HG03442 (cell line): ENCODE measurements at regions not wholly inside any gene's neighbourhood (a gene's known extent, or its start where the extent isn't known, plus 50 kb on each side); places are given as distances from the start of the nearest gene placed in this dataset.

Experiments
- ATAC-seq: cut with Tn5 transposase; IDR thresholded peaks from one replicate; pipeline ENCODE4 v1.9.1; 2021; ENCODE audit warnings: mild to moderate bottlenecking, moderate library complexity; ENCODE audit not compliant: unreplicated experiment

DNA sequence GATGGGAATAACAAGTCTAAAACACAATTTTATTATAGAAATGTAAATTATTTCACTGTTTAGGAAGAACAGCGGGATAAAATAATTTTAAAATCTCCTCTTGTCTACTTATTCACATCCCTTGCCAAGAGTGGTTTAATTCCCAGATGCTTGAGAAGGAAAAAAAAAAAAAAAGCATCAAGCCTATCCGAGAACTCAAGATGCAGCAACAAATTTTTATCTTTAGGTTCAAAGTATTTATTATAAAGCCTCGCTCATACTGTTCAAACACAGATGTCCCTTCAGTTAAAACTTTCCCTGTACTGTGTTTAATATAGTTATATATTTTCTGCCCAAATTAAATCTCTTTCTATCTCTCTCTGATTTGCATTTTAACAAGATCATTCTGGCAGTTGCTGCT is 1615.8 kb downstream of the PLA2G4A start:
- ATAC-seq: no peak

DNA sequence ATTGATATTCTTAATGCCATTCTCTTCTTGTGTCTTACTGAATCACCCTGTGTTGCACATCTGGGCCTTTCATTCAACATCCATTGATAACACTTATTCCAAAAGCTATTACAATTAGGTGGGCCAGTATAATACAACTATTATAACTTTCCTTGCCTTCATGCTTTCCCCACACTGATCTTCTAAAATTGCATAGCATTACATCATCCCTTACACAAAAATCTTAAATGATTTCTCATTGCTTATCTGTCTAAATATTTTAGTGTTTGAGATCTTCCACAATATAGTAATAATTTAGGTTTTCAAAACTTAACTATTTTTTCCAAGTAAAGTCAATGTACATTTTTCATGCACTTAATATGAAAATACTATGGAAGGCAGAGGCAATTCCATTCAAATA is 1634.1 kb downstream of the PLA2G4A start:
- no peak for ATAC-seq

DNA sequence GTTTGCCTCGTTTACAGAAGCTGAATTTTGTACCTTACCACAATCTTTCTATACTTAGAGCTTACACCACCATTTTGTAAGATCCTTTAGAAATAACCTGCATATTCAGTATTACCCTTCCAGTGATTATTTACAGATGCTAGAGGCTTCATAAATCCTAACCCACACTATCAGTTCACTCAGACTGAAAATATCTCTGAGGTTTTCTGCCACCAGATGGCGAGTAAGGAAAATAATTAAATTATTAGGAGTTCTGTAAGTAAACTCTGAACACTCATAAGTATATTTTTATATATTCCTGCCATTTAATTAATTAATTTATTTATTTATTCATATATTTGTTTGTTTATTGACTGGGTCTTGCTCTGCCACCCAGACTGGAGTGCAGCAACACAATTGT is 1635.2 kb downstream of the PLA2G4A start:
- ATAC-seq: no peak

DNA sequence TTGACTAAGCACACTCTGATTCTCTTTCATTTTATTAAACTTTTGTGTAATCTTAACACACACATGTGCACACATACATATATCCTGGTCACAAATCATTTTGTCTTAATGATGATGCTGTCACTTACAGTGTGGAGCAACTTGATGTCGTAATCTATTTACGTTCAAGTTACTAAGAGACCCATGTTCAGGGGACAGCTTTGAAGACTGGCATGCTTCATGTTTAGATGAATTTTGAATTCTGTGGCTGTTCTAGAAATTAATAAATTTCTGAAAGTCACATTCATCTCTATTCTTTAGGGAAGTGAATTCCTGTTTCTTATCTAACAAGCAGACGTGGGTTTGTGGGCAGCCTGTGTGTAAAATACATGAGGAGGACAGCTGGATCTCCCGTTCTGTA is 1637.8 kb downstream of the PLA2G4A start:
- ATAC-seq: no peak

DNA sequence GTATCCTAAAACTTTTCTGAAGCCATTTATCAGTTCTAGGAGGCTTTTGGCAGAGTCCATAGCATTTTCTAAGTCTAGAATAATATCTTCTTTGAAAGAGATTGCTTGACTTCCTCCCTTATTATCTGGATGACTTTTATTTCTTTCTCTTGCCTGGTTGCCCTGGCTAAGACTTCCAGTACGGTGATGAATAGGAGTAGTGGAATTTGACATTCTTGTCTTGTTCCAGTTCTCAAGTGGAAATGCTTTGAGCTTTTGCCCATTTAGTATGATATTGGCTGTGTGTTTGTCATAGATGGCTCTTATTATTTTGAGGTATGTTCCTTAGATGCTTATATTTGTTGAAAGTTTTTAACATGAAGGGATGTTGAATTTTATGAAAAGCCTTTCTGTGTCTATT is 1647.9 kb downstream of the PLA2G4A start:
- ATAC-seq: no peak

DNA sequence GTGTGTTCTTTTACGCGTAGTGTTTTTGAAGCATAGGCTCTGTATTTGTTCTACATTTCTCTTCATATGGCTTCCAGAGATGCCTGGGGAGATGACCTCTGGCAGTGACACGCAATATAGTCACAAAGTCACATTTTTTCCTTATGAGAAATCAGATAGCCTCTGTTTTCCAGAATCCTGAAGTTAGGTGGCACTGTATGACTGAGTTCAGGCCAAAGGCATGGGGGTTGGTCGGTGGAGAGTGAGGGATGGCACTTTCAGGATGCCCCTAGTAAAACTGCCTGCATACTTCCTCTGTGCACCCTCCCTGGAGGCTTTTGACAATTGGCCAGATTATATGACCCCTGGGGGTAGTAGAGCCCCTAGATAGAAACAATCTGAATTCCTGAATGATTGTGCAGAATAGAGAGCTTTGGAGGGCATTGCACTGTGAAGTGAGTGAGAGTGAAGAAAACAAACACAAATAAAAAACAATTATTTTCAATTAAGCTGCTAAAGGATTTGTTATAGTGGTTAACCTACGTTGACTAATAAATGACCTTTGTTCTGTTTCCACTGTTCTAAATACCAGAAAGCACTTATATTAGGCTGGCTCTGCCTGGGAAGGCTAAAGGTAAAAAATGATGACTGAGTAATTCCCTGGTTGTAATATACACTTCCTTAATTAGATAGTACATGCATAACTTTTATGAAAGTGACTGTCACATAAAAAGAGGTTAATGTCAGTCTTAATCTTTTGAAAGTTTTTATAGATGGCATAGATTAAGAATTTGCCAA is 1660.8 kb downstream of the PLA2G4A start:
- ATAC-seq: no peak

DNA sequence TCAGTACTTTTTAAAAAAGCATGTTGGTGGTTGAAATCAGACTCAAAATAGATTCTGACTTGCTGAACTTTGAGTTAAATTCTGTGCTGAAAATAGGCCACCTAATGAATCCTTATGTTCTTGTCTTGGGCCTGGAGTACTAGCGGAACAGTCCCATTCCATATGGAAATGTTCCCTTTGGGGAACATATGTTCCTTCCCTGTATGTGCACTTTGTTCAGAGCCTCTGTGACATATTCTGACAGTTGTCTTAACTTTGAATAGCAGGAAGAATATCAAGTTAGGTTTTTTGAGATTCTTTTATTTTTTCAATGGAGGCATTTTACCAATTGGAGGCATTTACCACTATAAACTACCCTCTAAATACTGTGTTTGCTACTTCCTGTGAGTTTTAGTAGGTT is 1667.8 kb downstream of the PLA2G4A start:
- ATAC-seq: no peak

DNA sequence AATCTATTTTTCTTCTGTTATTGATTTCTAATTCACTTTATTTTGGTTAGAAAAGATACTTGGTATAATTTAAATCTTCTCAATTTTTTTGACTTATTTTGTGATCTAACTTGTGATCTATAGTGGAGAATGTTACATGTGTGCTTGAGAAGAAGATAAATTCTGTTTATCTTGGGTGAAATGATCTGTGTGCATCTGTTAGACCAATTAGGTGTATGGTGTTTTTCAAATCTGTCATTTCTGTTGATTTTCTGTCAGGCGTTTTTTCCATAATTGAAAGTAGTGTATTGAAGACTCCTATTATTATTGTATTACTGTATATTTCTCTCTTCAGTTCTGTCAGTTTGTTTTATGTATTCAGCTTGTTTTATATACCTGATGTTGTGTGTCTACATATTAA is 1668.3 kb downstream of the PLA2G4A start:
- ATAC-seq: no peak

DNA sequence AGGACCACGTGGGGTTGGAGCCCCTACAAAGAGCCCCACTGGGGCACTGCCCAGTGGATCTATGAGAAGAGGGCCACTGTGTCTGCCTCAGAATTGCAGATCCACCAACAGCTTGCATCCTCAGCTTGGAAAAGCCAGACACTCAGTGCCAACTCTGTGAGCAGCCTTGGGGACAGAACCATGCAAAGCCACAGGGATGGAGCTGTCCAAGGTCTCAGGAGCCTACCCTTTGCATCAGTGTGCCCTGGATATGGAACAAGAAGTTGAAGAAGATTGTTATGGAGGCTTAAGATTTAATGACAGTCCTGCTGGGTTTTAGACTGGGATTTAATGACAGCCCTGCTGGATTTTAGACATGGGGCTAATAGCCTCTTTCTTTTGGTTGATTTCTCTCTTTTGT is 1670.9 kb downstream of the PLA2G4A start:
- no peak for ATAC-seq

DNA sequence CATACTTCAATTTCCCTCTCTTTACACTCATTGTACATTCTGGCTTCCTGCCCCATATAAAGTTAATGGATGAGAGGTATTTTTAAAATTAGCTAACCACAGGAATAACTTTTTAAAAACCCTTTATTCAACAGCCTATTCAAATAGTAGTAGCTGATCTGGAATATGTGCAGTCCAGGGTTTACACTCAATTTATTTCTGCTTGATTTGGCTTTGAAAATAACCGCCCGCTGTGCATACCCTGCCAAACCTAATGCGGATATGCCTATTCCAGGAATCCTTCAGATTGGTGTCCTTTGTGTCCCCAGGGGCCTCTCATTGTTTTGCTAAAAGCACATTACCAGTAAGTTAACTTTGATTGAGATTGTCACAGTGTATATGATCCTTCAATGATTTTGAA is 1686.2 kb downstream of the PLA2G4A start:
- no peak for ATAC-seq

DNA sequence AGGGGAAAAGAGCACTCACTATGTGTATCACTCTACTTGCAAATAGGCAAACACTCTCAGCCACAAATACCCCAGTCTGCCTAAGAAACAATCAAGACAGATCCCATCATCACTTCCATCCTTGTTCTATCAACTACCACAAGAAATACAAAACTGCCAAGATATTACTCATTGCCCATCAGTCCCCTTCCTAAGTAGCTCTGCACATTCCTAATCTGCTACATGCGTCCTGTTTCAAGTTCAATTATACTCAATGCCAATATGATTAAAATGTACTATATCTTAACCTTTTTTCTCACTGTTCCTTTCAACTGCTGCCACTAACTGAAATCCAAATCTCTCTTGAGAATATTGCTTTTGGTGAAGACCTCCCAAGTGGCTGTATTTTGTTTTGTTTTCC is 1688.4 kb downstream of the PLA2G4A start:
- no peak for ATAC-seq

DNA sequence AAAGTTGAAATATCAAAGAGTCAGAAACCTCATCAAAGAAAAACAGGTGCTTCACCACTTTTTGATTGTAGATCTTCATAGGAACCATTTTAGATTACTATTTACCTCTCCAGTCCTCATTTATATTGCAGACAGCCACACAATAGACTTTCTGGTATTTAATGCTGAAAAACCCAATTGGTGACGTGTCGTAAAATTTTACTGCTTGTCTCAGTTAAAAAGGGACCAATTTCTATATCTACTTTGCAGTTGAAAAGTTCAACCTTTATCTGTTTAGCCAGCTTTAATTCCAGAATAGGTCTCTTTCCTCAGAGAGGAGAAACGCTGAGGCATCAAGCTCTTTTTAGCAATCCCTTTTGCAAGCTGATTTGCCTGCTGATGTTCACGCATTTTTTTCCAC is 1722.4 kb downstream of the PLA2G4A start:
- ATAC-seq: no peak

DNA sequence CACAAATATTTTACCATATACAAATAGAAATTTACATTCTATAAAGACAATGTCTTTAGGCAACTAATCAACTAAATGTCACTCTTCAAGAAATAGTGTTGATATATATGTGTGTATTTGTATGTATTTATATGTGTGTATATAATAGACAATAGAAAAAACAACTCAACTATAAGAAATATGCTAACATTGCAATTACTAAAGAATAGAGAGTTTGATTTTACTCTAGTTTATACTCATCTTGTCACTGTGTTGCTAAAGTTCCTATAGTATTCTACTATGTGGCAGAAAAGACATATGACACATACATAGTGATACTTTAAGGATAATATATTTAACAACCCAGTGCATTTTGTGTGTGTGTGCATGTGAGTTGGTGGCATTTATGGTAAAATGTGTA is 1728.3 kb downstream of the PLA2G4A start:
- no peak for ATAC-seq

DNA sequence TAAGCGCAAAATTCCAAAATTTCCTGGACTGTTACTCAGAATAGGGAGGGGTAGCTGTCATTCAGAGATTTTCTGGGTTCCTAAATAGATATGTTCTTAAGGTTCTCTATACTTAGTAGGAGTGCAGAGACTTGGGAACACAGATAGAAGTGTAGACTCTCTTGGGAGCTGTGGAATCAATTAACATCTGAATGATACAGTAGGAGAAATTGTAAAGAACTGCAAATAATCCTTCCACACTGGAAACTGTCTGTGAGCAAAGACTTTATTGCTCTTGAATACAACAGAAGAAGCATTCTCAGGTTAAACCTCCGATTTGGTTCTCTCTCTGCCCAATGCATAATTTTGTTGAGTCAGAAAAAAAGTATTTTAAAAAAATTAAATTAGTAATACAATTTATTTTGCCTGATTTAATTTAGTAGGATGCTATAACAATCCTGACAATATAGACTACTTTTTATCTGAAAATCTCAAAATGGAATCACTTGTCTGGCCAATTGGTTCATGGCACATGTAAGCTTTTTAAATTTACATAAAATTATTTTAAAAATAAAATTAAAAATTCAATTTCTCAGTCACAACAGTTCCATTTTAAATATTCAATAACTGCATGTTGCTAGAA is 1754.3 kb downstream of the PLA2G4A start:
- ATAC-seq: no peak

DNA sequence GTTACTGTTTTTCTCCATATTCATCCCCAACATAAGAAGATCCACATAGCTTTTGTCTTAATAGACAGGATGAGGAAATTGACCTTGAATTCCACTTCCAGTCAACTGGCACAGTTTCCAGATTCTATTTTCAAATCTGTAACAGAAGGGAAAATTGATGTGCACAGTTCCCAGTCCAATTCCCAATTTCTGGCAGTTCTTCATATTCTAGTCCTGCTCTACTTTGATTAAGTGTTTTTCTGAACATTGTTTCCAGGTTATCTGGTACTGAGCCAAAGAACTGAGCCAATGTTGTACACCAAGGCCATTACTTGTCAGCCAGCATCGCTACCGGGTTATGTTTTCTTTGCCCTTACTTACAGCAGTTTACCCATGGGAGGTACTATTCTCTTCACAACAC is 1755.4 kb downstream of the PLA2G4A start:
- no peak for ATAC-seq

DNA sequence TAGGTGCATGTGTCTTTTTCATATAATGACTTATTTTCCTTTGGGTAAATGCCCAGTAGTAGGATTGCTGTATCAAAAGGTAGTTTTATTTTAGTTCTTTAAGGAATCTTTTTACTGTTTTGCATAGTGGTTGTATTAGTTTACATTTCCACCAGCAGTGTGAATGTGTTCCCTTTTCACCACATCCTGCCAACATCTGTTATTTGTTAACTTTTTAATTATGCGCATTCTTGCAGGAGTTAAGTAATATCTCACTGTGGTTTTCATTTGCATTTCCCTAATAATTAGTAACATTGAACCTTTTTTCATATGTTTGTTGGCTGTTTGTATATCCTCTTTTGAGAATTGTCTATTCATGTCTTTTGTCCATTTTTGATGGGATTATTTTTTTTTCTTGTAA is 1761.9 kb downstream of the PLA2G4A start:
- no peak for ATAC-seq

DNA sequence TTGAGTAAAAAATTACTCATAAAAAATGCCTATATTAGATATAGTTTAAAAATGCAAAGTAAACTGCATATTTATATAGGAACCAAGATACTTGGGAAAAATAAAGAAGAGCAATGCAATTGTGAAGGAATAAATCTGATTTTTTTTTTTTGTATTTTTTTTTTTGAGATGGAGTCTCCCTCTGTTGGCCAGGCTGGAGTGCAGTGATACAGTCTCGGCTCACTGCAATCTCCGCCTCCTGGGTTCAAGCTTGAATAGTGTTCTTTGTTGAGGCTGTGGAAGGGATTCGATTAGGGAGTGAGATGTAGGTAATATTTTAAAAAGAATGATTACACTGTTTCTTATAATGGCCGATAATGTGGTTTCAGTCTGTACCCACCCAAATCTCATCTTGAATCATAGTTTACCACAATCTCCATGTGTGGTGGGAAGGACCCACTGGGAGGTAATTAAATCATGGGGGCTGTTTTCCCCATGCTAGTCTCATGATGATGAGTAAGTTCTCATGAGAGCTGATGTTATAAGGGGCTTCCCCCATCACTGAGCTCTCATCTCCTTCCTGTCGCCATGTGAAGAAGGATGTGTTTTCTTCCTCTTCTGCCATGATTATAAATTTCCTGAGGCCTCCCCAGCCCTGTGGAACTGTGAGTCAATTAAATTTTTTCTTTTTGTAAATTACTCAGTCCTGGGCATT is 1765.9 kb downstream of the PLA2G4A start:
- no peak for ATAC-seq

DNA sequence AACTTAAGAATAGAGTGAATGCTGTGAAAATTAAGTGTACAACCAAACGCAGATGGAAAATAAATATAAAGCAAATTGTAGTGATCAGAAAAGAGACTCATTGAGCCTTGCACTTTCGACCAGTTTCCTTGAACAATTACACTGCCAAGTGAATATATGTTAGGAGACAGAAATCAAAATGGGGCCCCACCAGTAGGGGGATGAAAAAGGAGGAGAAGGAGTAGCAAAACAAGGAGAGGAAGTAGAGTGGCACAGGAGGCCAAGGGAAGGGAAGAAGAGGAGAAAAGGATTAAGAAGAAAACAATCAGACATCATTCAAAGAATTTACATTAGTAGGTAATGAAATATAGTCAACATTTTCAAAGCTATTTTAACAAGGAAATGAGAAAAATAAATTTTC is 1770.6 kb downstream of the PLA2G4A start:
- ATAC-seq: no peak

DNA sequence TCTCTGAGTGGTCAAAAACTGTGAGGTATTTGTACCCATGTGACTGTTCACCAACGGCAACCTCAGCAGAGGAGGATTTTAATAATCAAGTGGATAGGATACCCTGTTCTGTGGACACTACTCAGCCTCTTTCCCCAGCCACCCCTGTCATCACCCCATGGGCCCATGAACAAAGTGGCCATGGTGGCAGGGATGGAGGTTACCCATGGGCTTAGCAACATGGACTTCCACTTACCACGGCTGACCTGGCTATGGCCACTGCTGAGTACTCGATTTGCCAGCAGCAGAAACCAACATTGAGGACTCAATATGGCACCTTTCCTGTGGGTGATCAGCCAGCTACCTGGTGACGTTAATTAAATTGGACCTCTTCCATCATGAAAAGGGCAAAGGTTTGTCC is 1782.7 kb downstream of the PLA2G4A start:
- no peak for ATAC-seq

DNA sequence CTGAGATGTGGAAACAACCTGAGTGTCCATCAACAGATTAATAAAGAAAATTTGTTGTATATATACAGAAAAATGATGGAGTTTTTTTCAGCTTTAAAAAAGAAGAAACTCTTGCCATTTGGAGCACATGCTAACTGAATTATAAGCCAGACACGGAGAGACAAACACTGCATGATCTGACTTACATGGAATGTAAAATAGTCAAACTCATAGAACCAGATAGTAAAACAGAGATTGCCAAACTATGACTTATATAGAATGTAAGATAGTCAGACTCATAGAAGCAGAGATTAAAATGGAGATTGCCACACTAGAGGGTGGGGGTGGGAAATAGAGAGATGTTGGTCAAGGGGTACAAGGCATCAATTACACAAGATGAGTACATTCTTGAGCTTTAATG is 1786.6 kb downstream of the PLA2G4A start:
- no peak for ATAC-seq

DNA sequence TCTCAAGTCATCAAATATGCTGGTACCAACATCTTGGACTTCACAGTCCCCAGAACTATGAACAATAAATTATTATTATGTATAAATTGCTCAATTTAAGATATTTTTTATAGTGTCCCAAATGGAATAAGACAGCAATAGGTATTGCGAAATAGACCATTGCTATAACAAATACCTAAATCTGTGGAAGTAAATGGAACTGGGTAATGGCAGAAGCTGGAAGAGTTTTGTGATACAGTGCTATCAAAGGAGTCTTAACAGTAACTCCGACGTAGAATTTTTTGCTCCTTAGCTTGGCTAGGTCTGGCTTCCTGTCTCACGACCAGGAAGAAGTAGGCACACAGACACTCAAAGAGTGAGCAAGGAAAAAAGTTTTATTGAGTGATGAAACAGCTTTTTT is 1791.5 kb downstream of the PLA2G4A start:
- no peak for ATAC-seq

DNA sequence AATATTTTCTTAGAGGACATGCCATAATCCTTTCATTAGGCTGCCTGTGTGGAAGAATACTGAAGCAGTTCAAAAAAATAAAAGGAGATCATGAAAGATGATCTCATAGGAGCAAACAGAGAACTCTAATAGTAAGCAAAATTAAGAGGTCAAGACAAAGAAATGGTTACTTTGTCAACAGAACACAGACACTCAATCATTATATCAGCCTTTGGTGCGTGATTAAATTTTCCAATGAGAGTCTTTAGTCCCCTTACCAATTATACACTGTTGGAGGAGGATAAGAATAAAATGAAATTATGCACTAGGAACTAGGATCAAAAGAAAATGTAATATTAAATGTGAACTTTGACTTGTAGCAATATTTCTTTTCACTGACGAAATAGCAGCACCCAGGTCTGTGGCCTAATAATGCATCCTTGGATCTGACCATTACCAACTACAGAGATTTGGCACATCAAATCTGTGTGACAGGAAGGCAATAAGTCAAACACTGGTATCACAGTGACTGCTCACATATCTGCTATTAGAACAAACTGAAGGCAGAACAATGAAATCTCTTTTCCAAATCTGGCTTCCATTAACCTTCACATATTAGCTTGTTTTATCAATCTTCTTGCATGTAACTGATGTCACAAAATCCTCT is 1812.9 kb downstream of the PLA2G4A start:
- ATAC-seq: no peak
